ENCODE measurements at regions not wholly inside any gene's neighbourhood (a gene's known extent, or its start where the extent isn't known, plus 50 kb on each side); places are given as distances from the start of the nearest gene placed in this dataset.

- TF ChIP-seq CTCF (IDR thresholded peaks at IDR 0.05; ENCODE audit: borderline replicate concordance, extremely low read depth, low read length, poor library complexity, severe bottlenecking) (no peak), EZH2 (IDR thresholded peaks at IDR 0.05; ENCODE audit: borderline replicate concordance, low read depth, low read length, severe bottlenecking) (no peak)
These were observed 678.0 kb upstream of the ZP4 start for GRCh38 chr1:238568735-238569134.

Data from DND-41 (cell line).